WI38 (cell line): ENCODE measurements at regions not wholly inside any gene's neighbourhood (a gene's known extent, or its start where the extent isn't known, plus 50 kb on each side); places are given as distances from the start of the nearest gene placed in this dataset.

Source experiments
- H3K4me3 ChIP-seq: 2 replicates; pipeline ENCODE4 v1.5.1; 2011; ENCODE audit warnings: low read depth, mild to moderate bottlenecking, control low read depth, low read length
- CTCF ChIP-seq: IDR thresholded peaks from 2 replicates; pipeline ENCODE4 v1.5.1; 2012; ENCODE audit warnings: low read depth, mild to moderate bottlenecking, control low read depth, low read length

GRCh38 chr3:152053866-152054265 lies 180.4 kb downstream of the SUCNR1 start:
- TF ChIP-seq CTCF, result no peak

GRCh38 chr3:152054315-152054714 lies 180.9 kb downstream of the SUCNR1 start:
- no peak for TF ChIP-seq CTCF
- no peak overlapping the region for H3K4me3 ChIP-seq

More at GRCh38 chr3:152053866-152054265, 180.4 kb downstream of the SUCNR1 start:
- no peak overlapping the region for H3K4me3 ChIP-seq

- no peak for TF ChIP-seq CTCF
- no peak overlapping the region for H3K4me3 ChIP-seq
These were observed 182.6 kb downstream of the SUCNR1 start for GRCh38 chr3:152056073-152056472.

- no peak for TF ChIP-seq CTCF
- no peak overlapping the region for H3K4me3 ChIP-seq
These were observed 183.0 kb downstream of the SUCNR1 start for GRCh38 chr3:152056481-152056880.

GRCh38 chr3:152056987-152057386 lies 183.5 kb downstream of the SUCNR1 start:
- TF ChIP-seq CTCF, result no peak
- no peak overlapping the region for H3K4me3 ChIP-seq

GRCh38 chr3:152058856-152059255 lies 185.4 kb downstream of the SUCNR1 start:
- TF ChIP-seq CTCF, result no peak
- H3K4me3 ChIP-seq, result no peak overlapping the region

- no peak overlapping the region for H3K4me3 ChIP-seq
- TF ChIP-seq CTCF, result no peak
These were observed 187.3 kb downstream of the SUCNR1 start for GRCh38 chr3:152060701-152061100.
